ENCODE measurements at regions not wholly inside any gene's neighbourhood (a gene's known extent, or its start where the extent isn't known, plus 50 kb on each side); places are given as distances from the start of the nearest gene placed in this dataset.
A peak's percentile ranks its signal among the peaks of the same experiment; 100 is the strongest.

DNA sequence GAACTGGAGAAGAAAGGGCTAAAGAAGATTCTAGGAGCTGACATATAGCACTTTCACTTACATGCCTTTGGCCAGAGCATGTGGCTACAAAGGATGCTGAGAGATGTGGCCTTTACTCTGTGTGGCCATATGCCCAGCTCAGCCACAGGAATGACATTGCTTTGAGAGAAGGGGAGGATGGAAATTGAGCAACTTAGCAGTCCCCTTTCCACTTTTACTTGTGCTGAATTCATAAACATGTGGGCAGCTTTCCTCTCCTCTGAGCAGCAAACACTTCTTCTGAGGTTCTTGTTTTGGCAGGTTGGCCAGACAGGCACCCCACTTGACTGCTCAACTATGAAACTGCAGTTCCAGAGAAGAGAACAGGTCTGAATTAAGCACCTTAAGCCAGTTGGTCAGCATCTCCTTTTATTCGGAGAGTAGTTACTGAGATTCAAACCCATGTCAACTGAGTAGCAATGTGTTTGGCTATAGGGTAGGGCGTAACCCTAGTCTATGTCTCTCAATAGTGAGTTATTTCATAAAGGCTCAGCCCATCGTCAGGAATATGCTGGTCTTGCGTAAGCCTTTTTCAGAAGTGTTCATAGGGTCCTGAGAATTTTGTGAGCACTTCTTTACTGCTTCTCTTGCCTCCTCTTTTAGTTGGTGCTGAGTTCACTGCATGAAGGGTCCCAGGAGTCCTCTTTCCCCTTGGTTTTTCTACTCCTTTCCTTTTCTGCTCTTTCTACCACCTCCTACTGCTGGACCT, 134.5 kb downstream of the PALM2AKAP2 start:
- no peak for DNase-seq

DNA sequence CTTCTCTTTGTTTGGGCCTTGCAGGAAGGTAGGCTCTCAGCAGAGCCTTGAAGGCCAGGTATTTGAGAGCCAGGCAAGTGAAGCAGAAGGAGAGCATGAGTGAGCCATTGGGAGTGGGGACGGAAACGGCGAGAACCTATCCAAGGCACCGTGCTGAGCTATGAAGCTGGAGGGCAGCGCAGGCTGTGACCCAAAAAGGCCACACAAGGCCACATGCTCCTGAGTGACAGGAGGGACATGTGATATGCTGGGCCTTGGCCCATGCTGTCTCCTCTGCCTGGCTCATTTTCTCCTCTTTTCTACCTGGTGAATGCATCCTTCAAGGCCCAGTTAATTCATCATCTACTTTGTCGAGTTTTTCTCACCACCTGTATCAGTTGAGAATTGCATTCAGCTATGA, 136.3 kb downstream of the PALM2AKAP2 start:
- DNase-seq = no peak

DNA sequence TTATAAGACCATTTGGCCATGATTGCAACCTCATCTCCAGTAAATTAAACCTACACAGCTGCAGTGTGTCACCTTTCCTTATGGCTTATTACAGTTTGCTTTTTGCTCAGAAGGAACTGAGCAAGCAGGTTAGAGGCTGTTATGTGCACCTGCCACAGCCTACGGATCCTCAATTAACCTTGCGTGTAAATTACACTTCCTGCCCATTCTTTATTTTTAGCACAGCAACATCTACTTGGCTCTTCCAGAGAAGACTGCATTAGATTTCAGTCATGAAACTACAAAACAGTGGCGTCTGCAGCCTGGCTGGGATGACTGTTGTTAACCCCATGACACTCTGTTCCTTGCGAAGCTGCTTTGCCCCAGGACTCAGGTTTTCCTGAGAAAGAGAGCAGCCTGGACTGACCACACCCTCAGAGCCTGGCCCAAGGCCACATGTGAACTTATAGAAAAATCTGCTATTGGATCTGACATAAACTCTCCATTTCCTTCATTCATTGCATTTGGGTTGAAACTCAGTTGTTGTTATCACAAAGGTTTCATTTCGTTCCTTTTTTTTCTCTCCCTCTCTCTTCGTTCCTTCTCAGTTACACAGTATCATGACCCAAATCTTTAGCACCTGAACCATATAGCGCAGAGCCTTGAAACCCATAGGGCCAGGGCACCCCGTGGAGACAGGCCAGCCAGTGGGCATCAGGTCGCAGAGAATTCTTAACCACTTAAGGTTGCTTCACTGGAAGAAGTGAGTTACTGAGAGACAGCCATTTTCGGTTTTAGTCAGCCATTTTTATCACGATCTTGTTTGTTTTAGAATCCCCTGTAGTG, 138.6 kb downstream of the PALM2AKAP2 start:
- peak; percentile 72 for DNase-seq

DNA sequence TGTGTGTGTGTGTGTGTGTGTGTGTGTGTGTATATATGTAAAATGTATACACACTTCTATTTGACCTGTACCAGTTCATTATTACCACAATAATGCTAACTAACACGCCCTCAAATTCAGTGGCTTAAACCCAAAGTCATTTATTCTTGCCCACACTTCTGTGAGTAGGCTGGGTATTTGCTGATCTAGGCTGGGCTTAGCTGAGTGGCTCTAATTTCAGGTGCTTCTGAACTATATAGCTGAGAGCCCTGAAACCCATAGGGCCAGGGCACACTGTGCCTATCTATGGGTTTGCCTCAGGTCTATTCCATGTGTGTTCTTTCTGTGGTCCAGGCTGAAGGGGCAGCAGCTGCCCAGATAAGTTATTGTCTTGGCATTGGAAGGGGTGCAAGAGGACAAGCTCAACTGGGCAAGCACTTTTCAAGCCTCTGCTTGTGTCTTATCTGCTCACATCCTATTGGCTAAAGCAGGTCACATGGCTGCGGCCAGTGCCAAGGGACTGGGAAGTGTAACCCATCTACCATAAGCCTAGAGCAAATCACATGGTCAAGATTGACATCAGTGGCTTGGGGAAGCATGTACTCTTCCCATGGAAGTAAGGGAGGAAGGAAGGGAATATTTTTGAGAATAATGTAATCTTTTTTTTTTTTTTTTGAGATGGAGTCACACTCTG, 139.9 kb downstream of the PALM2AKAP2 start:
- DNase-seq = no peak

DNA sequence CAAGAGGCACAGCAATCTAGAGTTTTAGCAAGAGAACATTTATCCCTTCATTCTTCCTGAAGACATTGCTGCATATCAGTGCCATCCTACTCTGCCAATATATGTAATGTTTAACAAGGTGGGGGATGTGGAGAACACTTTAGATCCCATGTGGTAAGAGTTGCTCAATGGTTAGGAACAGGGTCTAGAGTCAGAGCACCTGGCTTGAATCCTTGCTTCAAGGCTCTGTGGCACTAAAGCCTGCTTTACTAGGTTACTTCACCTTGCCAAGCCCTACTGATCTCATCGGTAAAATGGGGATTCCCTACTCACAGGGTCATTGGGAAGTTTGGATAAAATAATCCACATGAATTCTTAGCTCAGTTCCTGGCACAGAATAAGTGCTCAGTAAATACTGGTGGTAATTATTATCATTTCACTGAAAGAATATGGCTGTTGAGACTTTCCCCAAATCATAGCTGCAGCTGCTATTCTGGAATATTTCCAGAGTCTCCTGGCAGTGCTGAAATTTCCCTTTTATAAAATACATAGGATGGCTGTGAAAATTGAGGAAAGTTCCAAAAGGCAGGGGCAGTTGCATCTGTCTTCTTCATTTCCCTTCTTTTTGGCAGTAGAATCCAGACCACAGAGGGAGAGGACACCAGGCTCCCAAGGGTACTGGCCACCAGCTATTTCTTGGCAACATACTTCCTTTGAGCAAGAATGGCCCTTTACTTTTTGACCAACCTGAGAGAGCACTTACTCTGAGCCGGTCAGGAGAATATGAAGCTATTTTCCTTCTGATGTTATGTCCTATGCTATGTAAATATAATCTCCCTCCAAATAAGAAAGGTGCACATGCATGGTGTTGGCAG, 142.8 kb downstream of the PALM2AKAP2 start:
- no peak for DNase-seq

DNA sequence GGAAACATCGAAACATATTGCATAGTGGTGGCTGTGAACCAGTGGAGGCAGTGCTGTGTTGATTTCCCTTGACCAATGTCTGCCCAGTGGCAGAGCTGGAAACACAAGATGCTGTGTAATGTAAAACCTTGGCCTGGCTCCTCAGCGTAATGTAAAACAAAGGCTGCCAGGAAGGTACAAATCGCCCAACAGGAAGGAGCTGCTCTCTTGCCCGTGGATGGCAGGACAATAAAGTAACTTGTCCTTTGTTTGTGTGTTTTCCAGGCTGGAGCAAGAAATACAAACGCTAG, 143.4 kb downstream of the PALM2AKAP2 start:
- no peak for DNase-seq

DNA sequence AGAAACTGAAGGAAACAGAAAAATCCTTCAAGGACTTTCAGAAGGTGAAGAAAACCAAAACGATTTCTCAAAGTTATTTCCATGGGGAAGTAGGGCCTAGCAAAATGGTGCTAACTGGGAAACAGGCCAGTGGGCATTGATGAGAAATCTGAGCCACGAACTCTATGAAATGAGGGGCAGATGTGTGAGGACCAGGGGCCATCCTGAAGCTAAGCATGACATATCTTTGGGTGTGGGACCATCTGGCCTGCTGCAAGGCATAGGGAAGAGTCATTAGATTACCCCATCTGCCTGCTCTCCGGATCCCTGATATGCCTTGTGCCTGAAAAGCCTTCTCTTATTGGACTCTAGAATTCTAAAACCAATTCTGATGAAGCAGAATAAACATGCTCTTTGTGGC, 143.8 kb downstream of the PALM2AKAP2 start:
- DNase-seq = no peak

DNA sequence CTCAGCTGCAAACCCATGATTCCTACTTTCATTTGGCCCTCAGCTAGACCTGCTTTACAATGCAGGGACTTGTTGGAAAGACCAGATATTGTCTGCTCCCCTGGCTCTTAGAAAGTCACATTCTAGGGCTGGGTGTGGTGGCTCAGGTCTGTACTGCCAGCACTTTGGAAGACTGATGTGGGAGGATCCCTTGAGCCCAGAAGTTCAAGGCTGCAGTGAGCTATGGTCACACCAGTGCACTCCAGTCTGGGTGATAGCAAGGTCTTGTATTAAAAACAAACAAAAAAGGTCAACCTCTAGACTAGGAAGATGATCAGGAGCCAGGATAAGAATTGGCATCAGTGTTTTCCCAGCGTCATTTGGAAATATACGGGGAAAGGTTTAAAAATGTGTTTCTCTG, 145.8 kb downstream of the PALM2AKAP2 start:
- no peak for DNase-seq

DNA sequence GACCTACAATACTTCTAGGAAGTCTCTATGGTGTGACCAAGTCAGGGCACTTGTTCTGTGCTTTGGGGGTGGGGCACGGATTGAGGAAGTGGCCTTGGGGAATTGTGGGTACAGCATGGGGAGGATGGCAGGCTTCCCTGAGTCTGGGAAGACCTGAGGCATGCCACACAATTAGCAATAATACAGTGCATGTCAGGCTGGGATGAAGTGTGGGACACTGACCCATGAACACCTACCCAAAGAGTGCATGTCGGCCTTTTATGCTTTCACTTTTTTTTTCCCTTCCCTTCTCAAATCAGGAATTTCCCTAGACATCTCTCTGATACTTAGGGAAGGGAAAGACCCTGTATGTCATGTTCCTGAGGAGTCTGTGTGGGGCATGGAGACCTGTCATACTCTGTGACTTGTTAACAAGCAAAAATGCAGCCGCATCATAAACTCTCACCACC, 146.4 kb downstream of the PALM2AKAP2 start:
- DNase-seq = no peak

DNA sequence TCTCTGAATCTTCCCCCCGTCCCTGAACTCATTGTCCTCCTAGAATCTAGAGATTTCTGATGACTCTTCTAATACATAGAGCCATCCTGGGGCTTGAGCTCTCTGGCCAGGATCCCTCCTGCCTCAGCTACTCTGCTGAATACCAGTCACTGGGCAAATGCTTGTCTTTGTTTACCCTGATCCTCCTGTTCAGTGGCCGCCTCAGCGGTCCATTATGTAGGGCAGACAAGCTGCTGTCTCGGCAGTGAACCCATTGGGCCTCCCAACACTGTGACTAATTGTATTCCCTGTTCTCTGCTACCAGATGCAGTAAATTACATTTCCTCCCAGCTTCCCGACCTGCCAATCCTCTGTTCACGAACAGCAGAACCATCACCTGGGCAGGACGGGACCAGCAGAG, 151.6 kb downstream of the PALM2AKAP2 start:
- no peak for DNase-seq

DNA sequence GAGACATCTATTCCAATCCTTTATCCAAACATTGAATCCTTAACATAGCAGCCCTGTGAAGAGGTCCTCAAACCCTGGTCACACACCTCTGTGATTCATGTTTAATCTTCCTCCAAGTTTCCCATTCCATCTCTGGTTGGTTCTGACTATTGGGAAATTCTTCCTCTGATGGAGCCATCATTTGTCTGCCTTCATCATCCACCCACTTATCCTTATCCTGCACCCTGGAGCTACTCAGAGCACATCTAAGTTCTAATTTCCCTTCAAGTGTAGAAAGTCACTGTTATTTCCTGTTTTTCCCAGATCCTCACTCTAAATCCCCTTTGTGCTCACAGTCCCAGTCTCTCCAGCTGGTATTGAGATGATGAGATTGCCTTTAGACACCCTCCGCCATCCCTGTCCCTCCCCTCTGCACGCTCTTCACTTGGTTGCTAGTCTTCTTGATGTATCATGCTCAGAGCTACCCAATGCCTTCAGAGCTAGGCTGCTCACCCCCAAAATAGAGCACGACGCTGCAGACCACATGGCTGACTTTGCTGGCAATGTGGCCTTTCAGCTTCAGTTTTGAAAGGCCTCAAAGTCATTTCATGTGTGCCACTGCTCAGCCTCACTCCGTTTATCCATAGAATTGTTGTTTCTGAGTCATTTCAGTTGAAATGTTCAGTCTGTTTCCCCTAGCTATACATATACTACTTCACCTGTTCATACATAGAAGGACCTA, 154.3 kb downstream of the PALM2AKAP2 start:
- no peak for DNase-seq

DNA sequence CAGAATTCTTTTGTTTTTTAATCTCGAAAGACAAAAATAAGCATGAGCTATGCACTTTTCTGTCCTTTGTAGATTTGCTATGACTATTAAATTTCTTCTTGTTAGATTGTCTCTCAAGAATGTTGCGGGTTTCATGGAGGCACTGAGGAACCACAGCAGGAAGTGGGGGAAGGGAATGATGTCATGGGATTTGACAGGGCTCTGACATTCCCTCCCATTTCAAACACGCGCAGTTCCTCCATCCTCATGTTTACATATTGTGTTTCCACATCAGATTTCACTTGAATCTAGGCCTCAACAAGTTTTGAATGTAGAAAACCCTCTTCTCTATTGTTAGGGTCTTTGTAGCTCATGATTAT, 154.8 kb downstream of the PALM2AKAP2 start:
- no peak for DNase-seq

DNA sequence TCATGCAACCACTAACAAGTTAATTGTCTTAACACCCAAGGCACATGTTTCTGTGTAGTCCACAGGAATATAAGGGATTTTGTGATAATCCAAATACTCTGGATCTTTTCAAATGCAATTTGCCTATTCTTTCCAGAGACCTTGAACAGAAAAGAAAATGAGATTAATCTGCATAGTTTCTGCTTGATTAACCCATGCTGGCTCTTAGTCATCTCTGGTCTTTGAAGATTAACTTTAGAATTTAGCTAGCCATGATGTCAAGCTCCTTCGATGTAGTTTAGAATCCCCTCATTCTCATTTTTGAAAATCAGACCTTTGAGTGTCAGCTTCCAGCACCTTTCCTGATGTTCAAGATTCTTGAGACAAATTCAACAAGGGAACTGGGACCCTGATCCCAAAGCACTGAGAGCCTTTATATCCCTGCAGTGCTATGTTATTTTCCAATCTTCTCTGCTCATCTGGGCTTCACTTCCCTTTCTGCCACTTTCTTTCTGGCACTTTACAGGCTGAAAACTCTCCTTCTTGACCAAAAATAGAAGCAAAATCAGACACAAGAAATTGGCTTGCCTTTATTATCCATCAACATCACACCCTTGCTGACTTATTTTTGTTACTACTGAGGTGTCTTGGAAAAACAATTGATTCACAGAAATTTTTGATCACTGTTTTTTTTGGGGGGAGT, 155.5 kb downstream of the PALM2AKAP2 start:
- no peak for DNase-seq

DNA sequence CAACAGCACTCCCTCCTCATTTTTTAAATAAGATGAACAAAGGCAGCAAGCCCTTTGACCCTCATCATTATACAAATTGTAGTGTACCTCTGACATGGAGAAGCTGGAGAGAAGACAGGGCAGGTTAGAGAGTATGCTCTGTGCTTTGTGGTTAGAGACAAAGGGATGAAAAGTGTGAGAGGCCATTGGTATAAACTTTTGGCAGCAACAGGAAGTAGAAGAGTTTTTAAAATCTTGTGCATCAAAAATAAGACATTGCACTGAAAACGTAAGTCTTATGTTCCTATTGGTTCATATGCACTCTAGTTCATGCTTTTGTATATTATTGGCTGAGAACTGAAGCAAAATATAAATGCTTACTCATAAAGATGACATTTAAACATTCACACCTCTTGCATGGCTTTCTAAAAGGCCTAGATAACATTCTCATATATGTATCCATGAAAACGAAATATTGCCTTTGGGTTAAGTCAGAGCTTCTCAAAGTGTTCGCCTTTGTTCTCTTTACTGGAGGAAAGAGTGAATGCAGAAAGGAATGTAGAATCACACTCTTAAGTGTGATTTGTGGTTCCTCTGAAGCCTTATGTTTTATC, 158.0 kb downstream of the PALM2AKAP2 start:
- no peak for DNase-seq

DNA sequence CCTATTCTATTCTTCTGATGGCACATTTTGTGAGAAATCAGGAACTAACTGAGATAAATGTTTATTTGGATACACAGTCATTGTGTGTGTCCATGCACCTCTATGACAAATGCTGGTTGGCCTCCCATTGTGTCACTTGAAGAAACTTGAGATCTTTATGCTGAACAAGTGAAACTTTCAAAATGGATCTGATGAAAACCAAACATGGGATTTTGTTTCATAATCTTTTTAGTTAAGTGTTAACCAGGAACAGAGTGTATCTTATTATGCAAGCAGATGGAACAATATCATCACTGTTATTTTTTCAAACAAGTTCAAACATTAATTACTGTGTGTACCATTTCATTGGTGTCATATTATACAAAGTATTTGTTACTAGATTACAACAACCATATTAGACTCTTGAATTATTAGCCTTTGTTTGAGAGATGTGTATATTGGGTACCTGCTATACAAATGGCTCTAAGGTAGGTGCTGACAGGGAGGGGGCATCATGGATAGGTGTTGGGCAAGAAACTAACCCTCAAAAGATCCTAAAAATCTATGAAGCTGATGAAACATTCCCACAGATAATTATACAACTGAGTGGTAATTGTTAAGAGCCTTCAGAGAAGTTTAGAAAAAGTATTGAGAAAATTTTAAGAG, 159.8 kb downstream of the PALM2AKAP2 start:
- DNase-seq = no peak

DNA sequence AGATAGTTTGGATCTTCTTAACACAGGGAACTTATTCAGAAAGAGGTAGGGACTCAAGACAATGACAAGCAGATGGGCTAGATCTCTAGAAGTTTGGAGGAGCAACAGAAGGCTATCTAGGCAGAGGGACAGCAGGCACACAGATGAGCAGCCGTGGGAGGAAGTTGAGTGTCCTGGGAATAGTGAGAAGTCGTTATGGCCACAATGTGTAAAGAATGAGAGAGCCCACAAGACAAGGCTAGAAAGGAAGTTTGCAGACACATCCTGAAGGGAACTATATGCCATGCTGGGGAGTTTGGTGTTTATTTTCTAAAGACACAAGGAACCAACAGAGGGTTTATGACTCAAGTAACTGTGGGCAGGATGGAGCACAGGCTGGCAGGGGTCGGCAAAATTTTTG, 160.6 kb downstream of the PALM2AKAP2 start:
- no peak for DNase-seq

DNA sequence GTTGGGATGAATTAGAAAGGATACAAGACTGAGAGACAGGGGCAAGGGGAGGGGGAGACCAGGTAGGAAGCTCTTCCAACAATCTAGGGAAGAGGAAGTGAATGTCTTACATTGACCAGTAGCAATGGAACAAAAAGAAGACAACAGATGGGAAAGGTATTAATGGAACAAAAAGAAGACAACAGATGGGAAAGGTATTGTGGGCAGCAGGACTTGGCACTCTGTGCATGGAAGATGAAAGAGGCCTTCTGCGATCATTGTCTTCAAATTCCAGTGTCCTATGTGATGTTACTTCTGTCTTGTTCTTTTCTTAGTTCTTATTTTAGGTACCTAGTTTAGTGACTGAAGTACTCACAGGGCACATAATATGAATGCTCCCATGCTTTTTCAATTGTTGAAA, 161.8 kb downstream of the PALM2AKAP2 start:
- DNase-seq = no peak

DNA sequence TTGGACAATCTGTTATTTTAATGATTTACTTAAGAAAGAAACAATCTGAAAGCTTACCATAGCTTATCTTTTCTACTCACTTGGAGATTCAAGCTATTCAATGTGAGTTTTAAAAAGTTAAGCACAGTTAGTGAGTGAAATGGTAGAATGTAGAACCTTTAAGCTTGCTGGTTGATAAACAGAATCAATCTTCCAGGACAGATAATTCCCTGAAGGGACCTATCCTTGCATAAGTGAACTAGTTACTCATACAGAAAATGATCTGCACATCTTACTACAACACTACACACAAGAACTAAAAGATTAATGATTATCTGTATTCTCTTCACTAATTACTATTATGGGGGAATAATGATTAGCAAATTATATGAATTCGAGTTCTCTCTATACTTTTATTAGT, 165.6 kb downstream of the PALM2AKAP2 start:
- DNase-seq = no peak

DNA sequence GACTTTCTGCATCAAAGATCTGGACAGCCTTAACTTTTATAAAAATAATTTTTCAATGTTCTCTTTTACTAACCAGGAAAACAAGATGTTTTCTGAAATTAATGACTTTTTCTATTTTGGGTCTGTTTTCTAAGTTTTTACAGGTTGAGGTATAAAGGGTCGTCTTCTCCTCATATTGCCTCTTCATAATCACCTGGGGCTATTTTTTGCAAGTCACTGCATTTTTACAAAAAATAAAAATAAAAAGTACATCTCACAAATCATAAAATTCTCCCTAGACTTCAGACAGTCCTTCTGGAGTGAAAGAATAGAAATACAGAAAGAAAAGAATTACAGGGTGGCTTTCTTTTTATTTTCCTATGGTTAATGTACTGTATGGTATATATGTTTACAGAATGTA, 168.5 kb downstream of the PALM2AKAP2 start:
- DNase-seq = no peak

DNA sequence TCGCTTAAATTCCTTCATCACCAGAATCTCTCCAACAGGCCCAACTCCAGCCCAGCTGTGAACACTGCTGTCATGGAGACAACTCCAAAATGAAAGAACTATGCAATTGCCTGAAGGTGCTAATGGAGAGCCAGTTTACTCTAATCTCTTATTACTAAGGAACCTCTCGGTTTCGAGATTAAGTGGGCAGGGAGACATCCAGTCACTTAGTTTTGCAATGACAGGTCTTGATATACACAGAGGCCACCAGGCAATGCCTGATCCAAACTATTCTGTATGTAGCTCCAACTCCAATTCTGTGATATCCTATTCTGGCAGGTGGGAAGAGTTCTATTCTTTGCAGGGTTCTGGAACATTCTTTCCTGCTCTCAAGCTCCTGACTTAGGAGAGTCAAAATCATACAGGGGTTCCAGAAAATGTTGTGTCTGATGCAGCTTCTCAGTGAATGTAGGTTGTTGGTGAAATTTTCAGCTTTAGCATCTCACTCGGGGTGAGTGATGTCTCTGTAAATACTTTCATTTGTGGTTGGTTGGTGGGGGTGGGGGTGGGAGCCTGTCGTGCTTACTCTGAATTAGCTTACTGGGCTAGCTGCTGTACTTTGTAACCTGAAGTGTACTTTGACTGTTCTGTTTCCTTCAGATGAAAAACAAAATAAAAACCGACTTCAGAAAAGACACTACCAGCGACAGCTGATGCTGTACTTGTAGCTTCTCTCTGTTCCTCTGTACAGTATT, 170.9 kb downstream of the PALM2AKAP2 start:
- no peak for DNase-seq

All from activated effector memory CD4-positive, alpha-beta T cell treated with anti-CD3 and anti-CD28 coated beads, Interleukin-2, amount 50 U/mL, for 16 hours (primary cell).